ENCODE measurements at regions not wholly inside any gene's neighbourhood (a gene's known extent, or its start where the extent isn't known, plus 50 kb on each side); places are given as distances from the start of the nearest gene placed in this dataset.

DNA sequence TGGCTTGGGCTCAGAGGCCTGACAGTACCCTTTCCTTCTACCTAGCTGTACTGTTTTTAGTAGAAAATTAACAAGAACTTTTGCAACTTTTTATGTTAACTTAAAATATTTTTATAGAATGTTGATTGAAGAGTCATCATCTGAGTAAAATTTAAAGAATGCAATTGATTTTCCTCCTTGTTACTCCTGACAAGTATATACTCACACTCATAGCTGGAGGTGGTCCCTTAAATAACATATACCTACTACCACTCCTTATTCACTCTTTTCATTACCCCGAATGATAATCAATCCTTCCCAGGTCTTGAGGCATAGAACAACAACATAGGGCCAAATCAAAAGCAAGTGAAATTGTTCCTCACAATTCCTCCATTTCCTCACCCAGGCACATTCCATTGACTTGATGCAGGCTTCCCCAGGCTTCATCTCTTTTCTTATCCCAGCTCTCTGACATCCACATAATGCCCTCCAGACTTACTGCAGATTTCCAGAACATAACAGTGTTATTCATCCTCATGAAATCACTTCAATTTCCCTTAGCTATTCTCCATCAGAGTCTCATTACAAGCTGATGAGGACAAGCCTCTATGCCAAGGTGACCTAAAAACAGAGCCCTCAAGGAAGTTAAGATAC is 73.2 kb upstream of the ANXA10 start:
- TF ChIP-seq, protein P1, sequence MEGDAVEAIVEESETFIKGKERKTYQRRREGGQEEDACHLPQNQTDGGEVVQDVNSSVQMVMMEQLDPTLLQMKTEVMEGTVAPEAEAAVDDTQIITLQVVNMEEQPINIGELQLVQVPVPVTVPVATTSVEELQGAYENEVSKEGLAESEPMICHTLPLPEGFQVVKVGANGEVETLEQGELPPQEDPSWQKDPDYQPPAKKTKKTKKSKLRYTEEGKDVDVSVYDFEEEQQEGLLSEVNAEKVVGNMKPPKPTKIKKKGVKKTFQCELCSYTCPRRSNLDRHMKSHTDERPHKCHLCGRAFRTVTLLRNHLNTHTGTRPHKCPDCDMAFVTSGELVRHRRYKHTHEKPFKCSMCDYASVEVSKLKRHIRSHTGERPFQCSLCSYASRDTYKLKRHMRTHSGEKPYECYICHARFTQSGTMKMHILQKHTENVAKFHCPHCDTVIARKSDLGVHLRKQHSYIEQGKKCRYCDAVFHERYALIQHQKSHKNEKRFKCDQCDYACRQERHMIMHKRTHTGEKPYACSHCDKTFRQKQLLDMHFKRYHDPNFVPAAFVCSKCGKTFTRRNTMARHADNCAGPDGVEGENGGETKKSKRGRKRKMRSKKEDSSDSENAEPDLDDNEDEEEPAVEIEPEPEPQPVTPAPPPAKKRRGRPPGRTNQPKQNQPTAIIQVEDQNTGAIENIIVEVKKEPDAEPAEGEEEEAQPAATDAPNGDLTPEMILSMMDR (IDR thresholded peaks at IDR 0.05): no peak
- TF ChIP-seq POLR2A (IDR thresholded peaks at IDR 0.05): no peak

Data from heart left ventricle (tissue), 13 donors.